GM19467 (cell line): ENCODE measurements at regions not wholly inside any gene's neighbourhood (a gene's known extent, or its start where the extent isn't known, plus 50 kb on each side); places are given as distances from the start of the nearest gene placed in this dataset.

Experiments used
- ATAC-seq: cut with Tn5 transposase; IDR thresholded peaks from one replicate; pipeline ENCODE4 v1.9.1; 2021; ENCODE audit warnings: mild to moderate bottlenecking, moderate library complexity; ENCODE audit not compliant: unreplicated experiment

DNA sequence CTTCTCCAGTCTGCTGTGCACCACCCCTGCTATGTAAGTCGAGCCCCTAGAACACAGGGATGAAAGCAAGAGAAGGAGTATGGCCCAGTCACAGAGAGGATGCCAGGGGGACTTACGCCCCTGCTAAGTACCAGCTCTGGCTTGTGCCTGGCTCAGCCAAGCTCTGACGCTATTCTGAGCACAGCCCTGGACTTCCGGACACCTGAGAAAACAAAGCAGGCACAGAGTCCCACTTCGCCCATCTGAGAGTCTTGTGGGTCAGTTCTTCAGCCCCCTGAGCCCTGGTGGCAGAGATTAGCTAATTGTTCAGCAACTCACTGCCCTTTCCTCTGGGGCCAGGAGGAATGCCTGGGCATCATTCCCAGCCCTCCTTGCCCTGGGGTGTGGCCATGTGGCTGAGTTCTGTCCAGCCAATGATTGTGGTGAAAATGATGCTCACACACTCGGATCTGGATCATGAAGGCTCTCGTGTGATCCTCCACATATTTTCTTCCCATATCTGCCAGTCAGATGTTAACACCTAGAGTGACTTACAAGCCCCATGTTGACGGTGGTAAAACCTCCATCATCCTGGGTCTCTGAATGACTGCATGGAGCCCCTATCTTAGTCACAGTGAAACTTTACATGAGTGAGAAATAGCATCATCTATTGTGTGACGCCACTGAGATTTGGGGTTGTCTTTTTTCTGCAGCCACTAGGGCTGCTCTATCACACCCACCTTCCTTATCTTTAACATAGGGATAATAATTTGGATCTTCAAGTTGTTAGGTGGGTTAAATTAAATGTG is 105.7 kb downstream of the TPRA1 start:
- ATAC-seq: no peak

DNA sequence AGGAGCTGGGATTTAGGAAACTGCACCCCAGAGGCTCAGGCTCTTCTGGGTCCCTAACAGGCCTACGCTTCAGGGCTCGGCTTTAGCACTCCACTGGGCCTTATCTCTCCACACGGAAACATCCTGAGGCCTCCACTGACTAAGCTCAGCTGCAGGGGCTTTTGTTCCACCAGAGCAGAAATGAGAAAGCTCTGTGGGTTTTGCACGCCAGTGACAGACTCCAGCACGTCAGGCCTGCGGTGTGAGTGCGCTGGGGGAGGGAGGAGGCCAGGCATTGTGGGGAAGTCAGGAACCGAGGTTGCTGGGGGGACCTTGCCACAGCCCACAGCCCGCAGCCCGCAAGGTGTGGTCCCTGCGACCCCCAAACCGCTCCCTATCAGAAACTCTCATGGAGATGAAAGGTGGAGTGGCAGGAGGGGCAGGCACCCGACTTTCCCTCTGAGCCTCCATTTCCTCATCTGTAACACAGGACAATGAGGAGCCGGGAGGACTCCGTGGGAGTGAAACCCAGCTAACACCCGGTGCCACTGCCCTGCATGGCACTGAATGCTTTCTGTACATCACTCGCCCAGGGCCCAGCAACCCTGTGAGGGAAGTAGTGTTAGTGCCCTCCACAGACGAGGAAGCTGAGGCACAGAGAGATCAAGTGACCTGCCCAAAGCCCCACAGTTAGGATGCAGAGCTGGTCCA is 106.5 kb downstream of the TPRA1 start:
- no peak for ATAC-seq

DNA sequence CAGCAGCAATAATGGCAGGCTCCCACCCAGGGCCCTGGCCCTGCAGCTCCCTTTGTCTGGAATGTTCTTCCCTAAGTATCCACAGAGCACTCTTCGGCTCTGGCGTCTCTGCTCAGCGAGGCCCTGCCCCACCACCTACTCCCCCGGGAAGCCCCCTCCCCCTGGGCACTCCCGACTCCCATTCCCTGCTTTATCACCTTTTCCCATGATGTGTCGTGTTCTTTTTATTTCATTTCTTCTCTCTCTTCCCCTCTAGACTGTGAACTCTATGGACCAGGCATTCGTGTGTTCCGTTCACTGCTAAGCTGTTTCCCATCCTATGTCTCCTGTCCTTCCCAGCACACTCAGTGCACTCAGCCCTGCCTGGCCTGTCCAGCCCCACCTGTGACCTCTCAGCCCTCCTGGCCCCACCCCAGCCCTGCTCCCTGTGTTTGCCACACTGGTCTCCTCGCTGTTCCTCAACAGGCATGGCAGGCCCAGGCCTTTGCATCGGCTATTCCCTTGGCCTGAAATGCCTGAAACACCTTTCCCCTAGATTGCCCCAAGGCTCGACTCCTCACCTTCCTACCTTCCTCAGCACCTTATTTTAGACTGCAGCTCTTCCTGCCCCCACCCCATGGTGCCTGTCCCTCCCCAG is 107.4 kb downstream of the TPRA1 start:
- ATAC-seq: no peak

DNA sequence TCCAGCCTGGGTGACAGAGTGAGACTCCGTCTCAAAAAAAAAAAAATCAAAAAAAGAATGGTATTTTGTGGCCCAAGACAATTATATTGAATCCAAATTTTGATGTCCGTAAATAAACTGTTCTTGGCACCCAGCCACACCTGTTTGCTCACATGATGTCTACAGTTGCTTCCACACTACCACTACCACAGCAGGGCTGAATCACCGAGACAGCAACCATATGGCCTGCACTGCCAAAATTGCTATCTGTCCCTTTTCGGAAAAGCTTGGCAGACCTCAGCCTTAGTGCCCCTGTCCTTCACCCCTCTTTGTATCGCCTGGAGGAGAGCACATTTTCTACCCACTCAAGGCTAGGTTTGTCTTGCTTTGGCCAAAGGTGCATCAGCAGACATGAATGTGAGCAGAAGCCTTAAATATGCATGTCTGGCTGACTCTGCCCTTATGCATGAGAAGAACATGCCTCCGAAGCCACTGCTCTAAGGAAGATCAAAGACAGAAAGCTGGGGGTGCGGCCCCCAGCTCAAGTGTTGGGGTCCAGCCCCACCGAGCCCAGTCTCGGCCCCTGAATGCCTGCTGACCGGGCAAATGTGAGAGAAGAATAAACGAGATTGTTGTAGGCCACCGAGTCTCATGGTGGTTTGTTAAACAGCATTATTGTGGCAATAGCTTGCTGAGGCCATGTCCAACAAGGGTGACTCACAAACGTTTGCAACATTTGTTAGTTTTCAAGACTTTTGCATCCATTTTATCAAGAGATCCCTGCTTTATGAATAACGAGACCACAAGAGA is 108.1 kb downstream of the TPRA1 start:
- no peak for ATAC-seq

DNA sequence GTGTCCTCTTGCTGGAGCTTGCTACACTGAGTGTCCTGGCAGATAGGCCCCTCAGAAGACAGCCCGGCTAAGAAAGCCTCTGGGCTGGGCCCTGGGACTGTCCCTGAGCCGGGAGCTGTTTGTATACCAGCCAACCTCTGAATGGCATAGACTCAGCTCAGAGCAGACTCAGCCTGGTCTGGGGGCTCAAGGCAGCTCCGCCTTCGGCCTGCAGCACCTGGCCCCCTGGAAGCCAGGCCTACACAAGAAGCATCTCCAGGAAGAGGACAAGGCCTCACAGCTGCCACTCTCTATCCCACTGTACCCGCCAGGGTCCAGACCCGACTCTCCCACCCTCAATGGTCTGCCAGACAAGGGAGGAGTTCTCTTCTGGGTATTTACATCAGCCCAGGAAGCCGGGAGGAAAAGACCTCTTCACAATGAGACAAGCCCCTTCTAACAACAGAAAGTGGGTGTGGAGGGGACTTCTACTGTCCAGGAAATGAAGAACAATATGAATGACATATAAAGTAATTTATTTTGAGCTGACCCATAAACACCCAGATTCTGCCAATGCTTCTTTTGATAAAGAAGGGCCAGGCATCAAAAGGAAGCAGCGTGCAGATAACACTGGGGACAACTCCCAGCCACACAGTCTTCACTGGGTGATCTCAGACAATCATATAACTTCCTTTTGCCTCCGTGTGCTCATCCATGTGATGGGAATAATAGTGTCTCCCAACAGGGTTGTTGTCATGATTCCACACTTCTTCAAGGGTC is 110.2 kb downstream of the TPRA1 start:
- ATAC-seq: no peak

DNA sequence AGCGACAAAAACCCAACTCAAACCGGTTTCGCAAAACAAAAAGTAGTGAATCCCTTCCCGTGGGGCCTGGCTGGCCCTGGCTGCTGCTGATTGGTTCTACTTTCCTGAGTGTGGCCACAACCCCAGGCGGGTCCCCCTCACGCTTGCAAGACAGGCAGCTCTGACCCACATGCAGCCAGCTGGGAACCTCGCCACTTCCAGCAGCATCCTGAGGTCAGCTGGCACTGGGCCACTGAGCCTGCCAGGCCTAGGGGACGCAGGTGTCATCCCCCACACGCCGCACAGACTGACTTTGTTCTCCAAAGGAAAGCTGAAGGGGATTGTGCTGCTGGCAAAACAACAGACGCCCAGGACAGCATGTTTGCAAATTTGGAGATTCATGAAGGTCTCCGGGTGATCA is 111.1 kb downstream of the TPRA1 start:
- no peak for ATAC-seq

DNA sequence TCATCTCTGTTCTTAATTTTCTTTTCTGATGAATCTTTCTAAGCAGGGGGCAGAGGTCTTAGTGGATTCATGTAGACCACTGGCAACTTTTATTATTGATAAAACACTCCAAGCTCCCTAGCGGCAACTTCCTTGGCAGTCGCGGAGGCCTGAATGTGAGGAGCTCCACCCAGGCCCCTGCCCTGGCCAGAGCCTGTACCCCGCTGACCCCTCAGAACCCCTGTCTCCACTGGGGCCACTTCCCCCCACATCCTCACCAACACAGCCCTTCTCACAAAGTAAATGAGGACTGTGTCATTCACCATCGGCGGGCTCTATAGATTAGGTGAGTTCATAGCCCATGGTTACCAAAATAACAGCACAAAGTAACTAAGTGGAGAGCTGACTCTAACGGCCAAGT is 111.6 kb downstream of the TPRA1 start:
- ATAC-seq: no peak

DNA sequence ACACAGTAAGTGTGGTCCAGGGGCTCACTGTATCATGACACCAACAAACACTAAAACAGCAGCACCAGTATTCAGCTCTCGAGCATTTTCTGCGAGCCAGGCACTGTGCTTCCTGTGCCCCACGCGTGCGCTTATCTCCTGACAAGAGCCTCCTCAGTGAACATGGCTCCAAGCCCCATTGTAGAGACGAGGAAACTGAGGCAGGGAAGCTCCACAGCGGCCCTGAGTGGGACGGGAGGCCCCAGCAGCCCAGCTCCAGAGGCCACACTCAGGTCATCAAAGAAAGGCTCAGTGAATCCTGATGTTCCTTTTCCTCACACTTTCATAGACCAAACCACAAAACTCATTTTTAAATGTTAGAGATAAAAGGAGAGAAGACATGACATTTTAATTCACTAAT is 113.1 kb downstream of the TPRA1 start:
- ATAC-seq: no peak

DNA sequence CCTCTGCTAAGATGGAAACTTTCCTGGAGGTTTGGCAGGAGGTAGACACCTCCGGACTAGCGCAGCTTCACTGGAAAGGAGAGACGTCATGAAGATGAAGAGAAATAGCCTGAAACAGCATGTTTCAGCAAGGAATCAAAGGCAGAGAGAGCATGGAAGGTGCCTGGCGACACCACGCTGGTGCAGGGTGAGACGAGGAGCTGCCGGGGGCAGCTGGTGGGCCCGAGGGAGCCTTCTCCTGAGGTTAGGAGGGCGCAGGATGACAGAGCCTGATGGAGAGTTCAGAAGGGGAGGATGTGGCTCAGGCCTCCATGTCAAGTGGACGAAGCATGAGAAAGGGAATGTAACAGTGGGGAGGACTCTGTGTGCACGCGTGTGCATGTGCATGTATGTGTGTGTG is 113.6 kb downstream of the TPRA1 start:
- ATAC-seq: no peak

DNA sequence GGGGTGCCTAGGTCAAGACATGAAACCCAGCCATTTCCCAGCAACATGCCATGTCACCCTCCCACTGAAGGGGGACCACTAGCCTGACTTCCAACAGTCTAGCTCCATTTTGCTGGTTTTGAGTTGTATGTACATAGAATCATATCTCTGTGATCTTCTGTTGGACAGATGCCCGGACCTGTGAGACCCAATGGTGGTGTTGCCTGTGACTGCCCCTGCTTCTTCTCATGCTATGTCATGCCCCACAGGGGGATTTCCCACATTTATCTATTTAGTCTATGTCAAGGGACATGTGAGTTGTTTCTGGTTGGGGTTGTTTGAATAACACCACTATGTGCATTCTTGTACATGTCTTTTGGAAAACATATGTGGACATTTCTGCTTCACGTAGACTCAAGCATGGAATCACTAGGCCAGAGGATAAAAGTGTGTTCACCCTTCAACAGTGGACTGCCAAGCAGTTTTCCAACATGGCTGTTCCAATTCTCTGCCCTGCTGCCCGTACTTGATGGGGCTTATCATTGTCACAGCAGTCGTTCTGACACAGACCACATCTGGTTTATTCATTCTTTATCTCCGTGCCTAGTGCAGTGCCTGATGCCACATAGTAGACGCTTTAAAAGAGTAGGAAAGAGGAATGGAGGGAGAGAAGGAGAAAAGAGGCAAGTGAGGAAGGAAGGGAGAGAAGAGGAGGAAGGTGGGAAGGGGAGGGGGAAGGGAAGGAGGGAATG is 114.4 kb downstream of the TPRA1 start:
- no peak for ATAC-seq

DNA sequence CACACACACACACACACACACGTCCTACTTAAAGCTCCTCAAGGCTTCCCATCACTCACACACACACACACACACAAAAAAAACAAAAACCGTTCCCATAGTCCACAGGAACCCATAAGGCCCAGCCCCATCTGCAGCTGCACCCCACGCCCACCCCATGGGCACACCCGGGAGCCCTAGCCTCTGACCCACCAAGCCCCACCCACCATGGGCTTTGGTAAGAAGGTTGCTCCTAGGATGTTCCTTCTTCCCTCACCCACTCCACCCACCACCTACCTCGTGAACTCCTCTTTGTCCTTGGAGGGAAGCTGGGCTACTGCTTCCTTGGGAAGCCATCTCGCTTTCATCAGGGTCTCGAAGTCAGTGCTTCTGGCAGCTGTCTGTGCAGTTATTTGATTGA is 115.1 kb downstream of the TPRA1 start:
- ATAC-seq: no peak

DNA sequence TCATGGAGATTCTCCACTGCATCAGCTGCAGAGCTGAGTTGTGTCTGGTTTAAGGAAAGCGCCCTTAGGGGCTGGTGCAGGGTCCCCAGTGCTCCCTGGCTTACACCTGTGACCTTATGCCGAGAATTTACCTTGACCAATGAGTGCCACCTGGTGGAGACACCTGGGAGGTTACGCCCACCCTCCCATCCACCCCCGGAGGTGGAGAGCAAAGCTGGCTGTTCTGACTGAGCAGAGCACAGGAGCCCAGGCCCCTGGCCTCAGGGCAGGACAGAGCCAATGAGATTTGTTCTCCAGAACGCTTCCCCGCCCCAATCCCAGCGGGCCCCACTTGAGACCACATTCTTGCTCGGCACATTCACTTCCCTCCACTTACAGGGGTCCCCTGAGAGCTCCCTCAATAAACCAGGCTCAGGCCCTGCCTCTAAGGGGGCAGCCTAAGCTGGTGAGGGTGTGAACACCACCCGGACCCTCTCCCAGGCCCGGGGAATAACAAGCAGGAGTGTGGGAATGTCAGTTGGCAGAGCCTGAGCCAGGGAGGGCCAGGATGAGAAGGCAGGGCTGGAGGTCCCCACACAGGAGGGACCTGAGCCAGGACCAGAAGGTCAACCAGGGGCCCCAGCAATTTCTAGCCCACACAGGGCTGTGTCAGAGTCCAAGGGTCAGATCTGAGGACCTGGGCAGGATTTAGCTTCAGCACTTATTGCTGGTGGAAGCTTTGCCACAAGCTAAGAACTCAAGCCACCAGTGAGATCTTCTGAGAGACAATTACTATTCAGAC is 117.1 kb downstream of the TPRA1 start:
- ATAC-seq: no peak

DNA sequence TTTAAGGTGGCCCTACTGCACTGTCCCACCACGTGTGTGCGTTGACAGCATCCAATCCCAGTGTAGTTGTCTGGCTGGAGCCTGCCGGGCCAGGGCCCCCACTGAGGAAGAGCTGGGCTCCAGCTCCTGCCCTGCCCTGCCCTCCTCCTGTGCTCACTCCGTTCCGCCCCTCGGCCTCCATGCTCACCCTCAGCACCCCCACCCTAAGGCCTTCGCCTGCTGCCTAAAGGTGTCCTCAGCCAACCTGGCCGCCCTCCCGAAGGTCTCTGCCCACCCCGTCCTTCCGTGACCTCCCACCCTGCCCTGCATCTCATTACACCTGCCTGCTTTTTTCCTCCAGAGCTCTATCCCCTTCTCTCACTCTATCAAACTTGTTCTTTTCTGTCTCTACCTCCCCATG is 118.0 kb downstream of the TPRA1 start:
- no peak for ATAC-seq

DNA sequence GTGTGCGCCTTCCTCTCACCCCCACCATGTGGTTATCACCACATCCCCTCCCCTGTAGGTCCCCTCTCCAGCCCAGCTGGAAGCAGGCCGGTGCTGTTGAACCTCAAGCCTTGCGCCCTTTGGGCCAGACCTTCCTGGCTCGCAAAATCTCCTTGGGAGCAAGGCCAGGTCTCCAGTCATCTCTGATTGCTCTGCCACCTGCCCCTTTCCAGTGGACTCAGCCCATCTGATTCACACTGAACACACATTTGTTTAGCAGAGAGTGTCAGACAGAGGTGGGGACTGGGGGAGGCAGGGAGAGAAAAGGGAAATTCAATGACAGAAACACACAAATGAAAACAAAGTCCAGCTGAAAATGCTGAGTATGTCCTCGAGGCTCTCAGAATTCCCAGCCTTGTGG is 119.4 kb downstream of the TPRA1 start:
- ATAC-seq: no peak

DNA sequence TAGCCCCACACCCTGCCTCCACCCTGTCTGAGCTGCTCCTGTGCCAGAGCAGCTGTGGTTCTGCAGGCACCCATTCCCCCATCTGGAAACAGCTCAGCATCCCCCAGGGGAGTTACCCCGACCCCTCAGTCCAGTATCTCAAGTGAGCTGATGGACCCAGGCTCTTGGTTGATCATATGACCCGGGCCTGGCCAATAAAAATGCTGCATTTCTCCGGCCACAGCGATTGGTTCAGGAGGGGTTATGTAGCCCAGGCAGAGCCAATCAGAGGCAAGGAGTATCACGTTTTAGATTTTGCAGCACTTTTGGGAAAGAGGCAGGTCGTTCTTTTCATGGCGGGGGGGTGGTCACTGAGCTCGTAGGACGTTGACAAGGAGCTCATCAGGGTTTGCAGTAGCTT is 120.8 kb downstream of the TPRA1 start:
- no peak for ATAC-seq

DNA sequence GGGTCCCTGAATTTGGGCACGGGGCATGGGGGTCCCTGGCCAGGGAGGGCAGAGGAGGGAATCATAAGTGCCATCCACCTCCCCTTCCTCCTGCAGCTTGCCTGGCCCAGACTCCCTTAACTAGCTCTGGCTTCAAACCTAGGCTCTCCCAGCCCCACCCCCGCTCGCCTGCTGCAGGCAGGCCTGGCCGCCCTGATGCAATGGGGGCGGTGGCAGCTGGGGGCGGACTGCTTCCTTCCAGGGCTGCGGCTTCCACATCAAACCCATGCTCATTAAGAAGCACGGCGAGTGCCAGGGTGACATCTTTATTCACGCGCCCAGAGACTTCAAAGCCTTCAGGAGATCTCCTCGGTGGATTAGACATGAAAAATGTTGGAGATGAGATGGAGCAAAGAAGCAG is 123.1 kb downstream of the TPRA1 start:
- no peak for ATAC-seq

DNA sequence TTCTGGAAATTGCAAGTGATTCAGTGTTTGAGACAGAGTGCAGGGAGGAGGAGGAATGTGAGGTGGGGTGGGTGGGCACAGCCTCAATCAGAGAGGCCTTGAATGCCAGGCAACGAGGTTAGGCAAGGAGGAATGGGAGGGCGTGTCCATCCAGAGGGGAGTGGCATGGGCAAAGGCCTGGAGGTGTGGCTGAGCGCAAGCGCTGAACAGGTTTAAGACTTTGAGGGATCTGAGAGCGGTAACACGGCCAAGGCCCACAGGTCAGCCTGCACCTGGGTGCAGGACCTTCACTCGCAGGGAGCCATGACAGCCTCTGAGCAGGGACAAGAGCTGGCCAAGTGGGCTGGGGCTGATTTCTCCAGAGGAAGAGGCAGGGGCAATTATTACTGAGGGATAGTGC is 125.9 kb downstream of the TPRA1 start:
- no peak for ATAC-seq

DNA sequence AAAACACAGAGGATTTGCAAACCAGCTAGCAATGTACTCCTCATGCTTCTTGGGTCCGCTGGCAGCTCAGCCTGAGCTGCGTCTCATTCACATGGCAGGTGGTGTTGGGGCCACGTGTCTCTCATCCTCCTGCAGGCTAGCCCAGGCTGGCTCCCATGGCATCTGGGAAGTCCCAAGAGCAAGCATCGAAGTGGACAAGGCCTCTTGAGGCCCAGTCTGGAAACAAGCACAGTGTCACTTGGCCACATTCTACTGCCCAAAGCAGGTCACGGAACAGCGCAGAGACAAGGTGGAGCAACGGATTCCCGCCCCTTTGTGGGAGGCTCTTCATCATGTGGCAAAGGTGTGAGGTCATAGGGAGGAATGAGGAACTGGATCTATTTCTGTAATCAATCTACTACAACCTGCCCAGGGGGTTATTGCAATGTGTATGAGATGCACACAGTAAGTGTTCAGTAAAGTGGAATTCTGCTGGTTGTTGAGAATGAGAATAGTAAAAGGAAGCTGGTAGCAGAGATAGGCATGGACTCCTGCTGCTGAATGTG is 128.3 kb downstream of the TPRA1 start:
- ATAC-seq: no peak
